Natural killer cell (primary cell): ENCODE measurements at regions not wholly inside any gene's neighbourhood (a gene's known extent, or its start where the extent isn't known, plus 50 kb on each side); places are given as distances from the start of the nearest gene placed in this dataset.

Experiments used
- ATAC-seq, 3 donors: fragments of 150-1000 bp in 2 of 3; fragments of 200-7000 bp in 1 of 3; cut with Tn5 transposase; 1 replicate in 1 of 3; 2 replicates in 2 of 3; pipeline ENCODE4 v1.10.0; 2021; ENCODE audit warnings: mild to moderate bottlenecking in 2 of 3, moderate library complexity in 2 of 3
- DNase-seq, 2 donors: peaks; one replicate each; pipeline versions ENCODE4 v3.0.0 to v3.0.0-alpha.2; 2013 to 2021; ENCODE audit warnings: mixed read lengths in 1 of 2
- H3K27ac ChIP-seq: one replicate; pipeline ENCODE4 v1.5.1; 2013; ENCODE audit warnings: mild to moderate bottlenecking, low read length
- H3K27me3 ChIP-seq: one replicate; pipeline ENCODE4 v1.6.1; 2013; ENCODE audit warnings: low read length; ENCODE audit not compliant: control insufficient read depth, insufficient read depth
- H3K36me3 ChIP-seq: one replicate; pipeline ENCODE4 v1.6.1; 2013; ENCODE audit warnings: low read length; ENCODE audit not compliant: control insufficient read depth, insufficient read depth
- H3K4me1 ChIP-seq: one replicate; pipeline ENCODE4 v1.6.1; 2013; ENCODE audit warnings: low read length; ENCODE audit not compliant: control insufficient read depth, insufficient read depth
- H3K4me3 ChIP-seq: one replicate; pipeline ENCODE4 v1.5.1; 2013; ENCODE audit warnings: low read length
- H3K9me3 ChIP-seq: one replicate; pipeline ENCODE4 v1.6.1; 2013; ENCODE audit warnings: low read length; ENCODE audit not compliant: control insufficient read depth, insufficient read depth
- H3K27ac Mint-ChIP-seq, 2 donors: one replicate each; pipeline ENCODE4 v1.8.0; 2022; ENCODE audit warnings: mild to moderate bottlenecking in 2 of 2, mixed read lengths in 2 of 2, moderate library complexity in 1 of 2
- H3K27me3 Mint-ChIP-seq, 2 donors: one replicate each; pipeline ENCODE4 v1.8.0; 2022; ENCODE audit warnings: low read depth in 2 of 2, mixed read lengths in 2 of 2
- H3K36me3 Mint-ChIP-seq: one replicate; pipeline ENCODE4 v1.8.0; 2022; ENCODE audit warnings: mixed read lengths
- H3K4me1 Mint-ChIP-seq, 2 donors: one replicate each; pipeline ENCODE4 v1.8.0; 2022; ENCODE audit warnings: mixed read lengths in 2 of 2
- H3K4me3 Mint-ChIP-seq: one replicate; pipeline ENCODE4 v1.8.0; 2022; ENCODE audit warnings: mild to moderate bottlenecking, moderate library complexity, mixed read lengths
- H3K9me3 Mint-ChIP-seq, 2 donors: one replicate each; pipeline ENCODE4 v1.8.0; 2022; ENCODE audit warnings: mixed read lengths in 2 of 2
- CTCF ChIP-seq: fragments of 200-600 bp; IDR thresholded peaks from one replicate; pipeline ENCODE4 v1.8.0; 2022; ENCODE audit warnings: antibody characterized with exemption
- WGBS: methylation state at CpG from one replicate; pipeline ENCODE4 v1.1.7; 2013; ENCODE audit warnings: missing lambda C conversion rate; ENCODE audit not compliant: insufficient coverage; 5-methylcytosine and 5-hydroxymethylcytosine counted together
- intact Hi-C: fragments of 100-400 bp; cut with micrococcal nuclease; formaldehyde crosslinking; loops from one replicate; pipeline ENCODE4 v1.14.2; 2022

DNA sequence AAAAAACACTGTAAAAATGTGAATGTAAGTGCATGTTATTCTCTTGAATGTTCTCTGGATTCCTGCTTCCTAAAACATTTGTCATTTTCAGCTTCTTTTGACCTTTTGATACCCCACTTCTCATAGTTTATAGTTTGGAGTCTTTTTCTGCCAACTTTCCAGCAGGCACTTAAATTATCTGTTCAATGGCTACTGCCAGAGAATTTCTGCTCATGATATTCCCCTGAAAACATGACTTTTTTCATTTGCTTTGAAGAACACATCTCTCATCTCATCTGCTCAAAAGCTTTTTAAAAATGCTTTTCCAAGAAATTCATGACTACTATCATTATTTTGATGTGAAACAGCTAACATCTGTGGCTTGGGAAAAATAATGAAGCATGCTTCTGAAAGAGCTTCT is 269.7 kb upstream of the PCDH7 start:
- Histone ChIP-seq H3K27ac (no peak overlapping the region), H3K4me3 (no peak overlapping the region), H3K36me3 (no peaks in the 10 kb centered on the region), H3K27me3 (no peaks in the 10 kb centered on the region), H3K9me3 (no peaks in the 10 kb centered on the region), H3K4me1 (no peaks in the 10 kb centered on the region)
- Mint-ChIP-seq H3K9me3 (peaks cover 16 to 37% of the 10 kb centered on the region in 2 donors), H3K4me1 (no peaks in the 10 kb centered on the region), H3K4me3 (no peak overlapping the region), H3K27me3 (no peaks in the 10 kb centered on the region), H3K36me3 (peaks cover 10% of the 10 kb centered on the region), H3K27ac (no peak overlapping the region)
- no peak for DNase-seq
- no peak for ATAC-seq
- no peak for TF ChIP-seq CTCF
- intact Hi-C loops: no loop called here

DNA sequence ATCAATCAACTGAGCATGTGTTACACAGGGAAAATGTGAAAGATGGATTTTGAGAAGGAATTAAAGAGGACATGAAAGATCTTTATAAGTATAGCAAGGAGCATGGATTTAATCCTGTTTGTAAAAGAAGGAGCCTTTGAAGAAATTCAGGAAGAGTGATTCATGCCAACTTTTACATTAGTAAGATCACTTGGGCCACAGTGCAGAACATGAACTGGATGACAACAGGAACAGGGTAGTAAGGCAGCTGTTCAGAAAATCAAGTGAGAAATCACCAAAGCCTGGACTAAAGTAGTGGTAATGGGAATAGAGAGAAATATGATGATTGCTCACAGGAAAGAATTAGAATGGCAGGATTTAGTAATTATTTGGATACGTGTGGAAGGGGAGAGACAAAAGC is 265.7 kb upstream of the PCDH7 start:
- H3K4me3 Mint-ChIP-seq: no peak overlapping the region
- WGBS: 91% methylated on average over 1 of the region's 1 CpG
- TF ChIP-seq CTCF: no peak
- peaks cover 17 to 30% of the 10 kb centered on the region in 2 donors for H3K9me3 Mint-ChIP-seq
- Histone ChIP-seq H3K9me3 (no peaks in the 10 kb centered on the region), H3K4me1 (no peaks in the 10 kb centered on the region), H3K27me3 (no peaks in the 10 kb centered on the region), H3K4me3 (no peak overlapping the region), H3K36me3 (no peaks in the 10 kb centered on the region), H3K27ac (no peak overlapping the region)
- H3K4me1 Mint-ChIP-seq: no peaks in the 10 kb centered on the region
- intact Hi-C loops: no loop called here
- no peak for DNase-seq
- no peaks in the 10 kb centered on the region for H3K27me3 Mint-ChIP-seq
- H3K36me3 Mint-ChIP-seq: peaks cover 10% of the 10 kb centered on the region
- ATAC-seq: no peak
- no peak overlapping the region for H3K27ac Mint-ChIP-seq

DNA sequence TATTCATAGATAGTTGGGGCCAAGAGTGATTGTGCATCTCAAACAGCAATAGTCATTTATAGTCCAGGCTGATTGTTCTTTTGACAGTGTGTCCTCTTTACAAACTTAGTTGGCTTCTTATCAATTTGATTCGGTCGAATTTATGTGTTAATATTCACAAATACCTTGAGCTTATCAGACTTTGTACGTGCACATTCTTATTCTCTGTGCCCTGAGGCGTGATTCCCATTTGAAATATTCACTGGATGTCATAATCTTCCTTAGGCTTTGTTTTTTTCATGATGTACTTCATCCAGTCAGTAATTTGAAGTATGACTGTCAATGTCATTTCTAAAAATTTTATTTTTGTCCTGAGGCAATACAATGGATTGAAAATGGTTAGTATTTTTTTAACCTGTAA is 263.5 kb upstream of the PCDH7 start:
- Histone ChIP-seq H3K36me3 (no peaks in the 10 kb centered on the region), H3K27ac (no peak overlapping the region), H3K9me3 (peaks cover 3% of the 10 kb centered on the region), H3K27me3 (no peaks in the 10 kb centered on the region), H3K4me1 (no peaks in the 10 kb centered on the region), H3K4me3 (no peak overlapping the region)
- 74% methylated on average over 4 of the region's 4 CpGs for WGBS
- H3K27ac Mint-ChIP-seq: no peak overlapping the region
- H3K4me1 Mint-ChIP-seq: no peaks in the 10 kb centered on the region
- H3K27me3 Mint-ChIP-seq: no peaks in the 10 kb centered on the region
- H3K36me3 Mint-ChIP-seq: peaks cover 10% of the 10 kb centered on the region
- peaks cover 19 to 31% of the 10 kb centered on the region in 2 donors for H3K9me3 Mint-ChIP-seq
- DNase-seq (no peak), ATAC-seq (no peak)
- H3K4me3 Mint-ChIP-seq: no peak overlapping the region
- TF ChIP-seq CTCF: no peak
- intact Hi-C loops: no loop called here

- Histone ChIP-seq H3K27me3 (no peaks in the 10 kb centered on the region), H3K4me3 (no peak overlapping the region), H3K9me3 (peaks cover 3% of the 10 kb centered on the region), H3K27ac (no peak overlapping the region), H3K4me1 (no peaks in the 10 kb centered on the region), H3K36me3 (no peaks in the 10 kb centered on the region)
- TF ChIP-seq CTCF: no peak
- ATAC-seq: no peak
- DNase-seq: no peak
- H3K27me3 Mint-ChIP-seq: no peaks in the 10 kb centered on the region
- no peak overlapping the region for H3K4me3 Mint-ChIP-seq
- H3K27ac Mint-ChIP-seq: no peak overlapping the region
- H3K36me3 Mint-ChIP-seq: no peaks in the 10 kb centered on the region
- whole genome bisulfite sequencing: 65% methylated on average over 2 of the region's 3 CpGs
- intact Hi-C loops: no loop called here
- no peaks in the 10 kb centered on the region for H3K4me1 Mint-ChIP-seq
- H3K9me3 Mint-ChIP-seq: peaks cover 15 to 16% of the 10 kb centered on the region in 2 donors
These were observed 259.4 kb upstream of the PCDH7 start for GRCh38 chr4:30460818-30461217.
